Activated CD4-positive, alpha-beta T cell treated with anti-CD3 and anti-CD28 coated beads for 36 hours (primary cell): ENCODE measurements at regions not wholly inside any gene's neighbourhood (a gene's known extent, or its start where the extent isn't known, plus 50 kb on each side); places are given as distances from the start of the nearest gene placed in this dataset.

Source experiments
- ATAC-seq: fragments of 200-7000 bp; cut with Tn5 transposase; one replicate; pipeline ENCODE4 v1.10.0; 2021; ENCODE audit warnings: mild to moderate bottlenecking, moderate library complexity
- CTCF ChIA-PET: fragments of 350-600 bp; sonication (Branson Sonifier 250); formaldehyde crosslinking; loops from one replicate; lab custom pipeline; 2021; ENCODE audit warnings: antibody characterized with exemption; lab: Charles Lee
- POLR2A ChIA-PET: fragments of 350-600 bp; sonication (Branson Sonifier 250); formaldehyde crosslinking; loops from one replicate; lab custom pipeline; 2021; ENCODE audit warnings: antibody characterized with exemption, inconsistent platforms; lab: Charles Lee
- DNase-seq: peaks from one replicate; pipeline ENCODE4 v3.0.0-alpha.2; 2020
- H3K27ac Mint-ChIP-seq: one replicate; pipeline ENCODE4 v1.8.0; 2021; ENCODE audit warnings: mixed read lengths
- H3K27me3 Mint-ChIP-seq: one replicate; pipeline ENCODE4 v1.8.0; 2021; ENCODE audit warnings: mixed read lengths
- H3K36me3 Mint-ChIP-seq: one replicate; pipeline ENCODE4 v1.8.0; 2021; ENCODE audit warnings: low read depth, mixed read lengths
- H3K4me1 Mint-ChIP-seq: one replicate; pipeline ENCODE4 v1.8.0; 2021; ENCODE audit warnings: mixed read lengths
- H3K4me3 Mint-ChIP-seq: one replicate; pipeline ENCODE4 v1.8.0; 2021; ENCODE audit warnings: mild to moderate bottlenecking, moderate library complexity, mixed read lengths
- H3K9me3 Mint-ChIP-seq: one replicate; pipeline ENCODE4 v1.8.0; 2021; ENCODE audit warnings: low read depth, mixed read lengths
- intact Hi-C, 2 experiments: fragments of 100-400 bp; cut with DNase I in 1 of 2; cut with micrococcal nuclease in 1 of 2; formaldehyde crosslinking; loops; one replicate each; pipeline versions ENCODE4 v1.14.2 to v1.15.1; 2022 to 2024; cut with DNase I, micrococcal nuclease

DNA sequence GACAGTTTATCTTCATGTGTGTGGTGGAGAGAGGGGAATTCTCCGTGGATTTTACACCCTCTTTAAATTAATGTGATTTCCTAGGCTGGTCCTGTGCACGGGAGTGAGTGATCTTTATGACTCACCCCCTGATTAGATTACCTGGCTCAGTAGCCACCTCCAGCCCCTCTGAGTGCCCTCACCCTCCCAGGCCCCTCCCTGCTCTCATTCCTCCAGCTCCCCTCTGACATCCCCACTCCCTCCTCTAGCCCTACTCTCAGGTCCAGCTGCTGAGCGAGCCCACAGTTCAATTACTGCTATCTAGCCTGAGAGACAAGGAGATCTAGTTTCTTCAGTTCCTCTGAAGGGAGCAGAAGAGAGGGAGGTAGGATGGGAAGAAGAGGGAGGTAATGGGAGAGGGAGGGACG, 61.8 kb upstream of the ARAP3 start:
- intact Hi-C loops: no loop called here
- DNase-seq: no peak
- H3K27ac Mint-ChIP-seq: no peak overlapping the region
- no peak for ATAC-seq
- POLR2A ChIA-PET: no interaction called here
- H3K36me3 Mint-ChIP-seq: no peaks in the 10 kb centered on the region
- H3K9me3 Mint-ChIP-seq: no peaks in the 10 kb centered on the region
- H3K4me3 Mint-ChIP-seq: no peak overlapping the region
- no peaks in the 10 kb centered on the region for H3K4me1 Mint-ChIP-seq
- CTCF ChIA-PET: no interaction called here
- H3K27me3 Mint-ChIP-seq: peaks cover 28% of the 10 kb centered on the region

DNA sequence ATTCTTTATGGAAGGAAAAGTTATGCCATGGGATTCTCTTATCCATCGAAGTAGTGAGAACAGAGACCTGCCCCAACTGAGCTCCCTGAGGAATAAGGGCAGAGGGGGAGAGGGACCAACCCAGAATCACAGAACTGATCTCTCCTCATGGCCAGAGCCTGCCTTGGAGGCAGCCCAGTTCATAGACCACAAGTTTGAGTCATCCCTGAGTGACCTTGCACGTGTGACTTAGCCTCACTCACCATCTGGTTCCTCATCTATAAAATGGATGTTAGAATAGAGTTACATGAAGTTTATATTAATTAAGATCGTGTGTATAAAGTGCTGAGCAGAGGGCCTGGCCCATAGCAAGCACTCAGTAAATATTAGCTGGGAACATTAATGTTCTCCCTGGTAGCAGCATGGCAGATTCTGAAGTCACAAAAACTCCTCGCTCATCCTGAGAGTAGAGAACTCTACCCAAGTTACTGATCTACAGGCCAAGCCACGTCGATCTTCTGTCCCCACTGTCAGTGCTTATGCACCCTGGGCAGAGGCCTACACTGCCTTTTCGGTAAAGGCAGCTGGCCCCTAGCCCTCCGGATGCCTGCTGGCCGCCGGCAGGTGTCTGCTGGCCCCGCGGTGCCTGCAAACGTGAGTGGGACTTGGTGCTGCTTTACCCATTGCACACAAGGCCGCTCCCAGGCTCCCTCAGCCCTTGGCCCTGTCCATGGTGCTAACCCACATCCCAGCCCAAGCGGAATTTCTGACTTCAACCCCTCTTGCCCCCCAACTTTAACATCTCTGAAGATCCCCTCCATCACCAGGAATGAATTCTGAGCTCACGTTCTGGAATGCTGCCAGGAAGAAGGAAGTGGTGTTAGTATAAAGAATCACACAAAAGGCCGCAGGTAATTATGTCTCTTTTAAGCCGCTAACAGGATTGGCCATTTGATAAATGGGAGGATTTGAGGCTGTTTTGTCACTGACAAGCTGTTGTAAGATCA, 61.1 kb upstream of the ARAP3 start:
- Mint-ChIP-seq H3K27me3 (peaks cover 26% of the 10 kb centered on the region), H3K27ac (no peak overlapping the region), H3K4me1 (no peaks in the 10 kb centered on the region), H3K4me3 (no peak overlapping the region), H3K36me3 (no peaks in the 10 kb centered on the region), H3K9me3 (no peaks in the 10 kb centered on the region)
- ChIA-PET POLR2A (no interaction called here), CTCF (no interaction called here)
- intact Hi-C loops: no loop called here
- DNase-seq (peak; percentile 44), ATAC-seq (no peak)

DNA sequence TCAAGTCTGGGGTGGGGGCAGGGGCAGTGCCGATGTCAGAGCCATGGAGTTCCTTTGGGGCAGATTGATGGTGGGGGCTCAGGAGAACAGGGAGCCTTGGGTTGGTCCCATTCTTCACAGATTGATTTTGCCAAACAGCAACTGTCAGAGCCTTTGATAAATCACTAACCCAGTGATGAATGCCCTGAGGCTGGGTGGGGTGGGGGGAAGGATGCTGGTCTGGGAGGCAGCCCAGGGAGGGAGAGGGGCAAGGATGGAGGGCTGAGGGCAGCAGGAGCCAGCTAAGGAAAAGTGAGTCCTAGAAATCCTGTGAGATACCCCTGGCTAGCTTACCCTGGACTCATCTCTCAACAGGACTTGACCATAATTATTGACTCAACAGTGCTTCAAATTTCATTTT, 60.1 kb upstream of the ARAP3 start:
- Mint-ChIP-seq H3K4me1 (no peaks in the 10 kb centered on the region), H3K36me3 (no peaks in the 10 kb centered on the region), H3K27me3 (peaks cover 24% of the 10 kb centered on the region), H3K27ac (no peak overlapping the region), H3K9me3 (no peaks in the 10 kb centered on the region), H3K4me3 (no peak overlapping the region)
- no peak for DNase-seq
- ChIA-PET CTCF (interaction anchor here (1.0 kb wide), 1 partner anchor 180 kb away, joined by 3 read pairs; no protein-coding TSS in a partner anchor), POLR2A (no interaction called here)
- ATAC-seq: no peak
- intact Hi-C loops: no loop called here

DNA sequence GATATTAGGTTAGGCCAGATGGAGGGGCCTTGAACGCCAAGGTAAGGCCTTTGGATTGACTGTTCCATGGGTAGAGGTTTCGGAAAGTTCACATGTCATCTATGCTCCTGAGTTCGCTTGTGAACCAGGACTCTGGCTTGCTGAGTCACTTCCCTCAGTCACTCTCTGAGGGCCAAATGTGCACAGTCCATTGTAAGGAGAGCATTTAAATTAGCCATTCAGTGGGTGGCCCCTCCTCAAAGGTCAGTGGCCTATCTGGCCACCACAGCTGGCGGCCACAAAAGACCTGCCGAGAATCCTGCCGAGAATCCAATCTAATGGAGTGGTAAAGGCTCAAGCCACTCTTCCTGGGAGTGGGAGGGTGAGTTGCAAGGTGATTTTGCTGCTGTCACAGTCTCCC, 58.9 kb upstream of the ARAP3 start:
- Mint-ChIP-seq H3K27ac (no peak overlapping the region), H3K36me3 (no peaks in the 10 kb centered on the region), H3K27me3 (peaks cover 24% of the 10 kb centered on the region), H3K4me1 (no peaks in the 10 kb centered on the region), H3K9me3 (no peaks in the 10 kb centered on the region), H3K4me3 (no peak overlapping the region)
- ATAC-seq (no peak), DNase-seq (no peak)
- ChIA-PET POLR2A (no interaction called here), CTCF (no interaction called here)
- intact Hi-C loops: no loop called here

DNA sequence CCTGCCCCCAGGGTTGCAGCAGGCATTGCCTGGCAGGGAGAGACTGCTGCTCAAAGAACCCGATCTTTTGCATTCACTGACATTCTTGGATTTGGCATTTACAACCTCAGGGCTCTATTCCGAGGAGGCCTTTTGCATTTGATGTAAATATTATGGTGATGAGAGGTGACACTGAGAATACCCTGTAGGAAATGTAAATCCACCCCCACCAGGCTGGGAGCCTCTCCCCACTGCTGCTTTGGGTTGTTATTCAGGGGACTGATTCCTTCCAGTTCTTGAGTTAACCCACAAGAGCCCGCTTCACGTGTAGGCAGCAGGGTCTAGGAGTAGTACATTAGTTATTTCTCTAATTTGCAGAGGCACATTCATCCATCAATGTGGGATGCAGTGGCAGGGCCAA, 55.5 kb upstream of the ARAP3 start:
- H3K9me3 Mint-ChIP-seq: no peaks in the 10 kb centered on the region
- ATAC-seq (no peak), DNase-seq (no peak)
- no peak overlapping the region for H3K27ac Mint-ChIP-seq
- CTCF ChIA-PET: interaction anchor here (0.6 kb wide), 1 partner anchor 941 kb away, joined by 3 read pairs; no protein-coding TSS in a partner anchor
- no peak overlapping the region for H3K4me3 Mint-ChIP-seq
- no peaks in the 10 kb centered on the region for H3K36me3 Mint-ChIP-seq
- intact Hi-C loops: no loop called here
- POLR2A ChIA-PET: no interaction called here
- H3K4me1 Mint-ChIP-seq: no peaks in the 10 kb centered on the region
- peaks cover 20% of the 10 kb centered on the region for H3K27me3 Mint-ChIP-seq

DNA sequence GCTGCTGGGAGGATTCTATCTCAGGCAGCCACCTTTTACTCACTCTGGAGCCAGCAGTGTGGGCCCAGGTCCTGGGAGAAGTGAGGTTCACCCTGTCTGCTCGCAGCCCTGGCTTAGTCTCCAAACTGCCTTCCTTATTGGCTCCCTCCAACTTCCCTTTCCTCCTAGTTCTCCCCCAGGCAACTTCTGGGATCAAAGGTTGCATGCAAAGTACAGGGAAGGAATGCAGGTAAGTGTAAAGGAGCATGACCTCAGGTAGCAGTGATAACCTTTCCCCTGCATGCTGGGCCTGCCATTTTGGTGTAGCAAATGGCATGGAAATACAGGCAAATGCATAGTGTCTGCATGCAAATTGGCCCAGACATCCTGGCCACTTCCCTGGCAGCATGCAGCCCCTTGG, 53.8 kb upstream of the ARAP3 start:
- no peaks in the 10 kb centered on the region for H3K4me1 Mint-ChIP-seq
- DNase-seq: no peak
- no peaks in the 10 kb centered on the region for H3K36me3 Mint-ChIP-seq
- POLR2A ChIA-PET: no interaction called here
- CTCF ChIA-PET: interaction anchor here (1.2 kb wide), 1 partner anchor 55 kb away, joined by 3 read pairs; no protein-coding TSS in a partner anchor
- H3K4me3 Mint-ChIP-seq: no peak overlapping the region
- no peak overlapping the region for H3K27ac Mint-ChIP-seq
- intact Hi-C loops: loop anchor here in 1 of 2 experiments (2.0 kb wide), 1 partner anchor 19 kb away; no protein-coding TSS in a partner anchor
- no peaks in the 10 kb centered on the region for H3K9me3 Mint-ChIP-seq
- peaks cover 19% of the 10 kb centered on the region for H3K27me3 Mint-ChIP-seq
- ATAC-seq: no peak

DNA sequence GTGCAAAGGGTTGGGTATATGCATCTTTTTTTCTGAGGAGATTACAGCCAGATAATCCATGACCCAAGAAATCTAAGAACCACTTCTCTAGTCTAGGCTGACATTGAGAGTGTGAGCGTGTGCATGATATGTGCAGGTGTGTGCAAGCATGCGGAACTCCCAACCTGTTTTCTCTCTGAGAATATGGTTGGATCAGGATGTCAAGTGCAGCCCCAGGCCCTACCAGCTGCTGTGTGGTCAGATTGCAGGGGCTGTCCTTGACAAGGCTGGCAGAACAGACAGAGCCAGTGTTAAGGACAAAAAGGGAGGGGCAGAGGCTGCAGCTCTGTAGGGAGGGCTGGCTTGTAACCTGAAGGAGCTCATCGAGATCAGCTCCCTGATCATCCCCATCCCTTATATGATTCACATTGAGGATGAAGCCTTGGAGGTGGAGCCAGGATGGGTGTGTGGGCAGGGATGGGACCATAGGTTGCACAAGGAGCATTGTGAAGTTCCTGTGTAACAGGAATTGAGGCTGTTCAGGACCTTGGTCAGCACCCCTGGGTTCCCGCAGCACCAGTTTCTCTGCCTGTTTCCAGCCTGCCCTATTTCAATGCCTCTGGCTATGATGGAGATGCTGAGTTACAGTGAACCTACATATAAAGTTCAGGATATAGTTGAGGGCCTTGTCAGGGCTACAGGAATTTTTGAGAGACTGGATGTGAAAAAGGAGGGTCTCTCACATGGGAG, 52.6 kb upstream of the ARAP3 start:
- ChIA-PET POLR2A (no interaction called here), CTCF (no interaction called here)
- peaks cover 15% of the 10 kb centered on the region for H3K27me3 Mint-ChIP-seq
- no peaks in the 10 kb centered on the region for H3K4me1 Mint-ChIP-seq
- ATAC-seq: peak; percentile 44
- H3K36me3 Mint-ChIP-seq: no peaks in the 10 kb centered on the region
- DNase-seq: peak; percentile 64
- no peak overlapping the region for H3K27ac Mint-ChIP-seq
- intact Hi-C loops: loop anchor here in 1 of 2 experiments (2.0 kb wide), 1 partner anchor 20 kb away; no protein-coding TSS in a partner anchor
- no peak overlapping the region for H3K4me3 Mint-ChIP-seq
- H3K9me3 Mint-ChIP-seq: no peaks in the 10 kb centered on the region

DNA sequence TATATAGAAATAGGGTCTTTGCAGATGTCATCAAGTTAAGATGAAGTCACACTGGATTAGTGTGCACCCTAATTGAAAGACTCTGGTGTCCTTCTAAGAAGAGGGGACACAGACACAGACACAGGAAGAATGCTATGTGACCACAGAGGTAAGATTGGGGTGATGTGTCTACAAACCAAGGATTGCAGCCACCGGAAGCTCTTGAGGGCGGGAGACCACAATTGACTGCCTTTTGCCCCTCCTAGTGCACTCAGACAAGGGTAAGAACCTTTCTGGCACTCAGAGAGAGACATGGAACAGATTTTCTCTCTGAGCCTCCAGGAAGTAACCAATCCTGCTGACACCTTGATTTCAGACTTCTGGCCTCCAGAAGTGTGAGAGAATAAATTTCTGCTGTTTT, 51.2 kb upstream of the ARAP3 start:
- CTCF ChIA-PET: interaction anchor here (1.4 kb wide), 1 partner anchor 228 kb away, joined by 4 read pairs; no protein-coding TSS in a partner anchor
- no peak overlapping the region for H3K27ac Mint-ChIP-seq
- peaks cover 10% of the 10 kb centered on the region for H3K27me3 Mint-ChIP-seq
- H3K4me3 Mint-ChIP-seq: no peak overlapping the region
- ATAC-seq (no peak), DNase-seq (no peak)
- intact Hi-C loops: no loop called here
- H3K9me3 Mint-ChIP-seq: no peaks in the 10 kb centered on the region
- H3K36me3 Mint-ChIP-seq: no peaks in the 10 kb centered on the region
- POLR2A ChIA-PET: no interaction called here
- H3K4me1 Mint-ChIP-seq: no peaks in the 10 kb centered on the region

DNA sequence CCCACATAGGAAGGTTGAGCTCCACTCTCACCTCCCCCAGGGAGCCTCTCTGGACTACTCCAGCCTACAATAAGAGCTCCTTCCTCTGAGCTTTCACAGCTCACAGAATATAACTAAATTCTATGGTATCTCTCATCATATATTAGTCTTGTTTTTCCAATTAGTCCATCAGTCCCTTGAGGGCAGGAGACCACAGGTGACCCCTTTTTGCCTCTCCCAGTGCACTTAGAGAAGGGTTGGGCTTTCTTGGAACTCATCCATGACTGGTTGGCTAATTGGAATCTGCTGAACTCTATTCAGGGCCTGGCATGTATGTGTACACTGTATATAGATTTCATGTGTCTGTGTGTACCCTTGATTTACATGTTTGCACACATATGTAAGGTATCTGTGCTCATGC, 50.4 kb upstream of the ARAP3 start:
- ChIA-PET POLR2A (no interaction called here), CTCF (interaction anchor here (1.0 to 1.5 kb wide), 3 partner anchors 10 to 229 kb away, joined by 3 to 7 read pairs (median 4); no protein-coding TSS in a partner anchor)
- intact Hi-C loops: no loop called here
- H3K27ac Mint-ChIP-seq: no peak overlapping the region
- peaks cover 6% of the 10 kb centered on the region for H3K27me3 Mint-ChIP-seq
- H3K4me3 Mint-ChIP-seq: no peak overlapping the region
- no peaks in the 10 kb centered on the region for H3K36me3 Mint-ChIP-seq
- no peaks in the 10 kb centered on the region for H3K4me1 Mint-ChIP-seq
- DNase-seq: no peak
- no peaks in the 10 kb centered on the region for H3K9me3 Mint-ChIP-seq
- ATAC-seq: no peak
